HepG2 (cell line): ENCODE measurements at regions not wholly inside any gene's neighbourhood (a gene's known extent, or its start where the extent isn't known, plus 50 kb on each side); places are given as distances from the start of the nearest gene placed in this dataset.

ENCODE experiments used
- ATAC-seq: fragments of 200-7000 bp; cut with Tn5 transposase; 3 replicates; pipeline ENCODE4 v1.9.1; 2020; ENCODE audit warnings: mild to moderate bottlenecking, moderate library complexity
- BruUV-seq: library from RNA; stranded (reverse); fragments of 400-500 nt; replicated peaks from 2 replicates; lab custom pipeline; 2021; lab: Mats Ljungman, UMichigan
- CTCF ChIA-PET: fragments of 300-600 bp; formaldehyde crosslinking; extraction: SDS; loops from one replicate; lab custom pipeline; 2021; ENCODE audit warnings: low total read pairs, inconsistent platforms, low intra/inter-chr PET ratio; lab: Yijun Ruan, JAX
- POLR2A ChIA-PET: fragments of 350-600 bp; sonication (Branson Sonifier 250); formaldehyde crosslinking; loops from one replicate; lab custom pipeline; 2020; ENCODE audit warnings: antibody characterized with exemption, inconsistent platforms; lab: Yijun Ruan, JAX
- DNase-seq: peaks from one replicate; pipeline ENCODE4 v3.0.0-alpha.2; 2015; ENCODE audit warnings: low spot score
- FAIRE-seq: peaks from 3 replicates; lab custom pipeline; 2011; peaks lifted over from hg19 to GRCh38; lab: Jason Lieb, UNC
- H2AFZ ChIP-seq: one replicate; pipeline ENCODE4 v1.6.1; 2011; ENCODE audit warnings: low read length, inconsistent platforms
- H3K27ac ChIP-seq: fragments of 300-600 bp; 3 replicates; pipeline ENCODE4 v1.8.0; 2011; ENCODE audit warnings: mixed run types, mild to moderate bottlenecking, mixed read lengths, low read length, inconsistent platforms; ENCODE audit not compliant: insufficient read depth; ENCODE audit errors: extremely low read length
- H3K27me3 ChIP-seq, 2 experiments: fragments of 200-600 bp in 1 of 2; 2 replicates in 1 of 2; 3 replicates in 1 of 2; pipeline versions ENCODE4 v1.6.0 to v1.8.0; 2011; ENCODE audit warnings: low read length in 2 of 2, mild to moderate bottlenecking in 2 of 2, moderate library complexity in 2 of 2, inconsistent platforms in 1 of 2; ENCODE audit not compliant: insufficient read depth in 2 of 2, control insufficient read depth in 1 of 2
- H3K36me3 ChIP-seq, 2 experiments: fragments of 200-600 bp in 1 of 2; replicated peaks in 1 of 2; 2 replicates in 1 of 2; 3 replicates in 1 of 2; pipeline versions ENCODE4 v1.5.1 to v1.8.0; 2011; ENCODE audit warnings: low read length in 2 of 2, inconsistent platforms in 1 of 2; ENCODE audit not compliant: insufficient read depth in 2 of 2, control insufficient read depth in 1 of 2
- H3K4me1 ChIP-seq: 2 replicates; pipeline ENCODE4 v1.5.1; 2012; ENCODE audit warnings: low read length, inconsistent platforms; ENCODE audit not compliant: insufficient read depth
- H3K4me2 ChIP-seq: 2 replicates; pipeline ENCODE4 v1.6.0; 2011; ENCODE audit warnings: low read depth, low read length, inconsistent platforms
- H3K4me3 ChIP-seq, 3 experiments: fragments of 200-600 bp in 1 of 3; sonication (generic), shearing (Covaris generic) in 1 of 3; replicated peaks in 1 of 3; 2 replicates each; pipeline ENCODE4 v1.5.1; 2011 to 2016; ENCODE audit warnings: low read length in 3 of 3, inconsistent platforms in 2 of 3, low read depth in 2 of 3, mild to moderate bottlenecking in 2 of 3, control low read depth in 1 of 3, mixed read lengths in 1 of 3; ENCODE audit not compliant: insufficient read depth in 1 of 3
- H3K79me2 ChIP-seq: one replicate; pipeline ENCODE4 v1.6.1; 2011; ENCODE audit warnings: low read length, inconsistent platforms; ENCODE audit not compliant: insufficient read depth
- H3K9ac ChIP-seq: 2 replicates; pipeline ENCODE4 v1.6.0; 2011; ENCODE audit warnings: mild to moderate bottlenecking, low read depth, low read length, inconsistent platforms; ENCODE audit not compliant: insufficient read depth
- H3K9me3 ChIP-seq: 2 replicates; pipeline ENCODE4 v1.5.1; 2012; ENCODE audit warnings: mild to moderate bottlenecking, low read length
- H4K20me1 ChIP-seq: 2 replicates; pipeline ENCODE4 v1.6.0; 2011; ENCODE audit warnings: inconsistent platforms, mild to moderate bottlenecking, low read length, moderate library complexity; ENCODE audit not compliant: insufficient read depth
- DMAP1 ChIP-seq: IDR thresholded peaks from 2 replicates; pipeline ENCODE4 v1.6.1; 2016
- HMG20B ChIP-seq: conservative IDR thresholded peaks from 2 replicates; pipeline ENCODE4 v1.6.1; 2016; ENCODE audit warnings: missing genetic modification reagents, missing compliant biosample characterization
- KDM1A ChIP-seq: IDR thresholded peaks from 2 replicates; pipeline ENCODE4 v1.6.1; 2016; ENCODE audit warnings: missing compliant biosample characterization
- KLF16 ChIP-seq, 2 experiments: sonication (generic) in 1 of 2; formaldehyde crosslinking in 1 of 2; IDR thresholded peaks; 2 replicates each; pipeline versions ENCODE4 v1.6.1 to v1.8.0; 2016 to 2023; ENCODE audit warnings: missing genetic modification reagents in 2 of 2, missing compliant biosample characterization in 1 of 2
- MED8 ChIP-seq: sonication (generic); formaldehyde crosslinking; IDR thresholded peaks from 2 replicates; pipeline ENCODE4 v1.8.1; 2023; ENCODE audit warnings: mild to moderate bottlenecking, missing genetic modification reagents; ENCODE audit not compliant: insufficient replicate concordance
- NFRKB ChIP-seq: fragments of 450-650 bp; IDR thresholded peaks from 2 replicates; pipeline ENCODE4 v1.6.1; 2017
- PRPF4 ChIP-seq: fragments of 200-400 bp; formaldehyde crosslinking; IDR thresholded peaks from 2 replicates; pipeline ENCODE4 v1.6.1; 2016; ENCODE audit warnings: low read length, low read depth; ENCODE audit not compliant: poor library complexity, severe bottlenecking
- SCMH1 ChIP-seq: sonication (generic); formaldehyde crosslinking; IDR thresholded peaks from 2 replicates; pipeline ENCODE4 v1.9.0; 2021; ENCODE audit warnings: missing genetic modification reagents, mild to moderate bottlenecking, borderline replicate concordance
- XBP1 ChIP-seq: sonication (generic); formaldehyde crosslinking; IDR thresholded peaks from 2 replicates; pipeline ENCODE4 v1.5.0; 2020; ENCODE audit warnings: missing genetic modification reagents
- ZNF207 ChIP-seq: fragments of 450-650 bp; IDR thresholded peaks from 2 replicates; pipeline ENCODE4 v1.6.1; 2016; ENCODE audit warnings: antibody characterized with exemption, borderline replicate concordance
- ZNF672 ChIP-seq: sonication (generic); formaldehyde crosslinking; IDR thresholded peaks from 2 replicates; pipeline ENCODE4 v1.8.1; 2022; ENCODE audit warnings: missing genetic modification reagents
- ZNF788 ChIP-seq: sonication (generic); formaldehyde crosslinking; IDR thresholded peaks from 2 replicates; pipeline ENCODE4 v1.5.0; 2020; ENCODE audit warnings: mild to moderate bottlenecking, missing genetic modification reagents, borderline replicate concordance
- WGBS: methylation state at CpG from one replicate; pipeline ENCODE4 v1.1.6; 2017; ENCODE audit warnings: low lambda C conversion rate; 5-methylcytosine and 5-hydroxymethylcytosine counted together
- in situ Hi-C: cut with HindIII; loops from 2 replicates; pipeline ENCODE4 v1.10.0; 2017; ENCODE audit warnings: low pct_unique_long_range_greater_than_20kb; ENCODE audit not compliant: extremely low pct_ligation_motif_present
- intact Hi-C: fragments of 100-400 bp; cut with micrococcal nuclease; formaldehyde crosslinking; loops from one replicate; pipeline ENCODE4 v1.10.0; 2022; ENCODE audit not compliant: unreplicated experiment
- TF ChIP-seq, protein P1 (sequence below): sonication (generic); formaldehyde crosslinking; IDR thresholded peaks from 2 replicates; pipeline ENCODE4 v1.8.1; 2022; ENCODE audit warnings: mild to moderate bottlenecking, missing genetic modification reagents
- TF ChIP-seq, protein P2 (sequence below): sonication (generic); formaldehyde crosslinking; IDR thresholded peaks from 2 replicates; pipeline ENCODE4 v1.4.0; 2020; ENCODE audit warnings: mild to moderate bottlenecking, missing genetic modification reagents
- TF ChIP-seq, protein P3 (sequence below): sonication (generic); formaldehyde crosslinking; IDR thresholded peaks from 2 replicates; pipeline ENCODE4 v1.8.1; 2023; ENCODE audit warnings: missing genetic modification reagents, inconsistent platforms, borderline replicate concordance
- TF ChIP-seq, protein P4 (sequence below): sonication (generic); formaldehyde crosslinking; IDR thresholded peaks from 2 replicates; pipeline ENCODE4 v1.5.0; 2020; ENCODE audit warnings: missing genetic modification reagents

DNA sequence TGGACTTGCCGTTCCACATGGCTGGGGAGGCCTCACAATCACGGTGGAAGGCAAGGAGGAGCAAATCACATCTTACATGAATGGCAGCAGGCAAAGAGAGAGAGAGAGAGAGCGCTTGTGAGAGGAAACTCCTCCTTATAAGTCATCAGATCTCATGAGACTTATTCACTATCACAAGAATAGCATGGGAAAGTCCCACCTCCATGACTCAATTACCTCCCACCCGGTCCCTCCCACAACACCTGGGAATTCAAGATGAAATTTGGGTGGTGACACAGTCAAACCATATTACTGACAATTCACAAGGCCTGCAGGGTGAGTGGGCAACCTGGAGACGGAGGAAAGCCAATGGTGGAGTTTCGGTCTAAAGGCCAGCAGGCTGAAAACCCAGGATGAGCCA, 394.3 kb upstream of the TRAM1L1 start:
- BruUV-seq = no TSS peak
- H3K4me2 ChIP-seq = no peak overlapping the region
- FAIRE-seq = no peak
- no peak for TF ChIP-seq DMAP1 (CRISPR knock-in tag)
- TF ChIP-seq XBP1 (CRISPR knock-in tag) = no peak
- TF ChIP-seq, protein P1, sequence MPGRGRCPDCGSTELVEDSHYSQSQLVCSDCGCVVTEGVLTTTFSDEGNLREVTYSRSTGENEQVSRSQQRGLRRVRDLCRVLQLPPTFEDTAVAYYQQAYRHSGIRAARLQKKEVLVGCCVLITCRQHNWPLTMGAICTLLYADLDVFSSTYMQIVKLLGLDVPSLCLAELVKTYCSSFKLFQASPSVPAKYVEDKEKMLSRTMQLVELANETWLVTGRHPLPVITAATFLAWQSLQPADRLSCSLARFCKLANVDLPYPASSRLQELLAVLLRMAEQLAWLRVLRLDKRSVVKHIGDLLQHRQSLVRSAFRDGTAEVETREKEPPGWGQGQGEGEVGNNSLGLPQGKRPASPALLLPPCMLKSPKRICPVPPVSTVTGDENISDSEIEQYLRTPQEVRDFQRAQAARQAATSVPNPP = no peak
- no peak for TF ChIP-seq MED8
- TF ChIP-seq ZNF788 = no peak
- TF ChIP-seq, protein P2, sequence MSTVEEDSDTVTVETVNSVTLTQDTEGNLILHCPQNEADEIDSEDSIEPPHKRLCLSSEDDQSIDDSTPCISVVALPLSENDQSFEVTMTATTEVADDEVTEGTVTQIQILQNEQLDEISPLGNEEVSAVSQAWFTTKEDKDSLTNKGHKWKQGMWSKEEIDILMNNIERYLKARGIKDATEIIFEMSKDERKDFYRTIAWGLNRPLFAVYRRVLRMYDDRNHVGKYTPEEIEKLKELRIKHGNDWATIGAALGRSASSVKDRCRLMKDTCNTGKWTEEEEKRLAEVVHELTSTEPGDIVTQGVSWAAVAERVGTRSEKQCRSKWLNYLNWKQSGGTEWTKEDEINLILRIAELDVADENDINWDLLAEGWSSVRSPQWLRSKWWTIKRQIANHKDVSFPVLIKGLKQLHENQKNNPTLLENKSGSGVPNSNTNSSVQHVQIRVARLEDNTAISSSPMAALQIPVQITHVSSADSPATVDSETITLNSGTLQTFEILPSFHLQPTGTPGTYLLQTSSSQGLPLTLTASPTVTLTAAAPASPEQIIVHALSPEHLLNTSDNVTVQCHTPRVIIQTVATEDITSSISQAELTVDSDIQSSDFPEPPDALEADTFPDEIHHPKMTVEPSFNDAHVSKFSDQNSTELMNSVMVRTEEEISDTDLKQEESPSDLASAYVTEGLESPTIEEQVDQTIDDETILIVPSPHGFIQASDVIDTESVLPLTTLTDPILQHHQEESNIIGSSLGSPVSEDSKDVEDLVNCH (CRISPR knock-in tag) = no peak
- no peak for TF ChIP-seq ZNF207
- no peak for TF ChIP-seq PRPF4
- no peak for TF ChIP-seq KDM1A (CRISPR knock-in tag)
- TF ChIP-seq, protein P3, sequence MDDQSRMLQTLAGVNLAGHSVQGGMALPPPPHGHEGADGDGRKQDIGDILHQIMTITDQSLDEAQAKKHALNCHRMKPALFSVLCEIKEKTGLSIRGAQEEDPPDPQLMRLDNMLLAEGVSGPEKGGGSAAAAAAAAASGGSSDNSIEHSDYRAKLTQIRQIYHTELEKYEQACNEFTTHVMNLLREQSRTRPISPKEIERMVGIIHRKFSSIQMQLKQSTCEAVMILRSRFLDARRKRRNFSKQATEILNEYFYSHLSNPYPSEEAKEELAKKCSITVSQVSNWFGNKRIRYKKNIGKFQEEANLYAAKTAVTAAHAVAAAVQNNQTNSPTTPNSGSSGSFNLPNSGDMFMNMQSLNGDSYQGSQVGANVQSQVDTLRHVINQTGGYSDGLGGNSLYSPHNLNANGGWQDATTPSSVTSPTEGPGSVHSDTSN (CRISPR knock-in tag) = no peak
- no peak for TF ChIP-seq SCMH1 (CRISPR knock-in tag)
- TF ChIP-seq NFRKB = no peak
- TF ChIP-seq ZNF672 (CRISPR knock-in tag) = no peak
- TF ChIP-seq KLF16 (CRISPR knock-in tag; IDR thresholded peaks at IDR 0.05) = no peak
- no peak for TF ChIP-seq HMG20B (CRISPR knock-in tag)
- TF ChIP-seq, protein P4, sequence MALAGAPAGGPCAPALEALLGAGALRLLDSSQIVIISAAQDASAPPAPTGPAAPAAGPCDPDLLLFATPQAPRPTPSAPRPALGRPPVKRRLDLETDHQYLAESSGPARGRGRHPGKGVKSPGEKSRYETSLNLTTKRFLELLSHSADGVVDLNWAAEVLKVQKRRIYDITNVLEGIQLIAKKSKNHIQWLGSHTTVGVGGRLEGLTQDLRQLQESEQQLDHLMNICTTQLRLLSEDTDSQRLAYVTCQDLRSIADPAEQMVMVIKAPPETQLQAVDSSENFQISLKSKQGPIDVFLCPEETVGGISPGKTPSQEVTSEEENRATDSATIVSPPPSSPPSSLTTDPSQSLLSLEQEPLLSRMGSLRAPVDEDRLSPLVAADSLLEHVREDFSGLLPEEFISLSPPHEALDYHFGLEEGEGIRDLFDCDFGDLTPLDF (CRISPR knock-in tag) = no peak
- H3K27me3 ChIP-seq = no peaks in the 10 kb centered on the region
- DNase-seq = no peak
- H3K4me1 ChIP-seq = no peaks in the 10 kb centered on the region
- 21% methylated on average over 6 of the region's 6 CpGs for WGBS
- CTCF ChIA-PET = no interaction called here
- in situ Hi-C loops (no loop called here), intact Hi-C loops (no loop called here)
- peak overlapping the region; percentile 5 for H2AFZ ChIP-seq
- H3K9me3 ChIP-seq = no peaks in the 10 kb centered on the region
- no peak overlapping the region for H3K4me3 ChIP-seq
- no peaks in the 10 kb centered on the region for H3K36me3 ChIP-seq
- no peaks in the 10 kb centered on the region for H3K79me2 ChIP-seq
- no peak for ATAC-seq
- POLR2A ChIA-PET = no interaction called here
- no peak overlapping the region for H3K9ac ChIP-seq
- H3K27ac ChIP-seq = no peak overlapping the region
- H4K20me1 ChIP-seq = no peaks in the 10 kb centered on the region
